ENCODE measurements at regions not wholly inside any gene's neighbourhood (a gene's known extent, or its start where the extent isn't known, plus 50 kb on each side); places are given as distances from the start of the nearest gene placed in this dataset.

GRCh38 chr6:156392648-156393047, 384.5 kb upstream of the ARID1B start:
- TF ChIP-seq CTCF (IDR thresholded peaks at IDR 0.05; ENCODE audit: insufficient read depth, low read depth, low read length, missing control alignments), result no peak
- H3K4me3 ChIP-seq (ENCODE audit: low read length), result no peak overlapping the region
- DNase-seq (ENCODE audit: low read depth), result no peak

- no peak for TF ChIP-seq CTCF (IDR thresholded peaks at IDR 0.05; ENCODE audit: insufficient read depth, low read depth, low read length, missing control alignments)
- H3K4me3 ChIP-seq (ENCODE audit: low read length), result no peak overlapping the region
- DNase-seq (ENCODE audit: low read depth), result no peak
Observed at GRCh38 chr6:156391977-156392376, 385.2 kb upstream of the ARID1B start.

- no peak overlapping the region for H3K4me3 ChIP-seq (ENCODE audit: low read length)
- DNase-seq (ENCODE audit: low read depth), result no peak
- no peak for TF ChIP-seq CTCF (IDR thresholded peaks at IDR 0.05; ENCODE audit: insufficient read depth, low read depth, low read length, missing control alignments)
Observed at GRCh38 chr6:156391061-156391672, 386.0 kb upstream of the ARID1B start.

- no peak for TF ChIP-seq CTCF (IDR thresholded peaks at IDR 0.05; ENCODE audit: insufficient read depth, low read depth, low read length, missing control alignments)
- no peak overlapping the region for H3K4me3 ChIP-seq (ENCODE audit: low read length)
- DNase-seq (ENCODE audit: low read depth), result no peak
Observed at GRCh38 chr6:156390621-156391020, 386.6 kb upstream of the ARID1B start.

GRCh38 chr6:156389296-156389695, 387.9 kb upstream of the ARID1B start:
- DNase-seq (ENCODE audit: low read depth), result no peak
- TF ChIP-seq CTCF (IDR thresholded peaks at IDR 0.05; ENCODE audit: insufficient read depth, low read depth, low read length, missing control alignments), result no peak
- no peak overlapping the region for H3K4me3 ChIP-seq (ENCODE audit: low read length)

GRCh38 chr6:156387472-156387871, 389.7 kb upstream of the ARID1B start:
- no peak overlapping the region for H3K4me3 ChIP-seq (ENCODE audit: low read length)
- DNase-seq (ENCODE audit: low read depth), result no peak
- TF ChIP-seq CTCF (IDR thresholded peaks at IDR 0.05; ENCODE audit: insufficient read depth, low read depth, low read length, missing control alignments), result no peak

- TF ChIP-seq CTCF (IDR thresholded peaks at IDR 0.05; ENCODE audit: insufficient read depth, low read depth, low read length, missing control alignments), result no peak
- DNase-seq (ENCODE audit: low read depth), result no peak
- H3K4me3 ChIP-seq (ENCODE audit: low read length), result no peak overlapping the region
Observed at GRCh38 chr6:156383059-156383458, 394.1 kb upstream of the ARID1B start.
